ENCODE measurements at regions not wholly inside any gene's neighbourhood (a gene's known extent, or its start where the extent isn't known, plus 50 kb on each side); places are given as distances from the start of the nearest gene placed in this dataset.
A peak's percentile ranks its signal among the peaks of the same experiment; 100 is the strongest.

GRCh38 chr12:29053567-29053966 is 95.5 kb upstream of the FAR2 start:
- Histone ChIP-seq H3K27me3 (ENCODE audit: control insufficient read depth, insufficient read depth, low read length) (peaks cover 10% of the 10 kb centered on the region), H3K9me3 (ENCODE audit: control insufficient read depth in 2 of 2, low read length in 2 of 2) (no peaks in the 10 kb centered on the region), H3K27ac (ENCODE audit: insufficient read depth, low read length, poor library complexity, severe bottlenecking) (no peak overlapping the region), H3K4me3 (ENCODE audit: low read depth, low read length) (no peak overlapping the region), H3K36me3 (ENCODE audit: control insufficient read depth, insufficient read depth, low read length) (no peaks in the 10 kb centered on the region), H3K4me1 (ENCODE audit: control insufficient read depth, insufficient read depth, low read length, poor library complexity, severe bottlenecking) (no peaks in the 10 kb centered on the region)
- H3K9me3 Mint-ChIP-seq, result peaks cover 0 to 5% (median 2%) of the 10 kb centered on the region in 7 donors
- H3K4me1 Mint-ChIP-seq, result no peaks in the 10 kb centered on the region
- no peak overlapping the region for H3K4me3 Mint-ChIP-seq
- H3K27ac Mint-ChIP-seq, result no peak overlapping the region
- no peak for ATAC-seq (ENCODE audit: low read depth in 2 of 2)
- no peak for DNase-seq
- no peaks in the 10 kb centered on the region for H3K36me3 Mint-ChIP-seq
- peaks cover 47% of the 10 kb centered on the region for H3K27me3 Mint-ChIP-seq

GRCh38 chr12:29054858-29055663 is 94.0 kb upstream of the FAR2 start:
- no peaks in the 10 kb centered on the region for H3K36me3 ChIP-seq (ENCODE audit: control insufficient read depth, insufficient read depth, low read length)
- no peaks in the 10 kb centered on the region for H3K9me3 ChIP-seq (ENCODE audit: control insufficient read depth in 2 of 2, low read length in 2 of 2)
- H3K9me3 Mint-ChIP-seq, result peaks cover 0 to 5% (median 2%) of the 10 kb centered on the region in 7 donors
- peaks cover 42% of the 10 kb centered on the region for H3K27me3 Mint-ChIP-seq
- H3K27ac ChIP-seq (ENCODE audit: insufficient read depth, low read length, poor library complexity, severe bottlenecking), result no peak overlapping the region
- no peak overlapping the region for H3K4me3 ChIP-seq (ENCODE audit: low read depth, low read length)
- no peak overlapping the region for H3K4me3 Mint-ChIP-seq
- no peak overlapping the region for H3K27ac Mint-ChIP-seq
- DNase-seq (no peak), ATAC-seq (ENCODE audit: low read depth in 2 of 2) (no peak)
- H3K4me1 Mint-ChIP-seq, result no peaks in the 10 kb centered on the region
- H3K36me3 Mint-ChIP-seq, result no peaks in the 10 kb centered on the region
- H3K4me1 ChIP-seq (ENCODE audit: control insufficient read depth, insufficient read depth, low read length, poor library complexity, severe bottlenecking), result no peaks in the 10 kb centered on the region
- H3K27me3 ChIP-seq (ENCODE audit: control insufficient read depth, insufficient read depth, low read length), result peaks cover 5% of the 10 kb centered on the region

DNA sequence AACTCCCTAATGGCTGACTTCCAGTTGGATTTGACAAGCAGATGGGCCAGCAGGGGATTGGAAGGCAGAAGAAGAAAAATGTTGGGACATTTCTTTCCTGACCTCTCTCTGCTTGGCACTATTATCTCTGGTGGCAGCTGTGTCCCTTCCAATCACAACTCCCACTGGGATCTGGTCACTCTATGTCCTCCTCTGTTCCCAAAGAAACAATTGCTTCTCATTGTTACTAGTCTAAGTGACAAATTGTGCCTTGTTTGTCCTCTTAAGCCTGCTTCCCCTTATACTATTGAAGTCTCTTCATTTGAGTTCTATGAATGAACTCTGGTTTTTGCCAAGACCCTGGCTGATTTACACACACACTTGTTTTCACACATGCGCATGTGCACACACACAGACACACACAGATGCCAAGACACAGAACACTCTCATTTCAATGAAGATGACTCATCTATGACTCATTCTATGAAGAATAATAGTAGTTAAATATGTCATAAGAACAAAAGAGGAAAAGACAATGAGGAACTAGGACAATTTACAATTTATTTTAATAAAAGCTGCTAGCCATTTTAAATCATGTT is 83.0 kb upstream of the FAR2 start:
- ATAC-seq (ENCODE audit: low read depth in 2 of 2), result peak; percentile 37 to 48
- H3K4me1 Mint-ChIP-seq, result no peaks in the 10 kb centered on the region
- no peaks in the 10 kb centered on the region for H3K4me1 ChIP-seq (ENCODE audit: control insufficient read depth, insufficient read depth, low read length, poor library complexity, severe bottlenecking)
- peaks cover 10% of the 10 kb centered on the region for H3K27me3 ChIP-seq (ENCODE audit: control insufficient read depth, insufficient read depth, low read length)
- H3K36me3 ChIP-seq (ENCODE audit: control insufficient read depth, insufficient read depth, low read length), result no peaks in the 10 kb centered on the region
- H3K27ac ChIP-seq (ENCODE audit: insufficient read depth, low read length, poor library complexity, severe bottlenecking), result no peak overlapping the region
- H3K9me3 Mint-ChIP-seq, result peaks cover 0 to 6% (median 3%) of the 10 kb centered on the region in 7 donors
- no peak overlapping the region for H3K4me3 Mint-ChIP-seq
- peaks cover 21% of the 10 kb centered on the region for H3K27me3 Mint-ChIP-seq
- no peaks in the 10 kb centered on the region for H3K36me3 Mint-ChIP-seq
- no peak overlapping the region for H3K27ac Mint-ChIP-seq
- peaks cover 0 to 3% of the 10 kb centered on the region in 2 experiments for H3K9me3 ChIP-seq (ENCODE audit: control insufficient read depth in 2 of 2, low read length in 2 of 2)
- no peak overlapping the region for H3K4me3 ChIP-seq (ENCODE audit: low read depth, low read length)
- peak in 1 of 3 donors; percentile 29 for DNase-seq

DNA sequence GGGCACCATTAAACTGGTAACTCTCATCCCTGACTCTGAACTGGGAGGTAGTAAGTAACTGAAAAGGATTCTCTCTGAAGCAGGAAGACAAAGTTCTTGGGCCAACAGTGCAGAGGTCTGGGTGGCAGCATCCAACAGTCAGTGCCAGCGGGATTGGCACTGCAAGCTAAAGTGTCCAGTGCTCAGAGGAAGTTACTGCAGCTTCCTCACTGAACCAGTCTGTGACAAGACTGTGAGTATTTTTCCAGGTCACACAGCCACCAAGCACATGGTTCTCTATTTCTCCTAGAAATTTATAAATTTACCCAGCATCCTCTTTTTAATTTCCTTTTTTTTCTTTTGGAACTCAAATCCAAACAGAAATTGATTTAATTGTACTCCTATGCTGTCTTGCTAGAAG is 81.6 kb upstream of the FAR2 start:
- peaks cover 22% of the 10 kb centered on the region for H3K27me3 Mint-ChIP-seq
- DNase-seq, result no peak
- H3K36me3 Mint-ChIP-seq, result no peaks in the 10 kb centered on the region

GRCh38 chr12:29070309-29070708 is 78.8 kb upstream of the FAR2 start:
- Mint-ChIP-seq H3K4me1 (peaks cover 0 to 4% (median 0%) of the 10 kb centered on the region in 4 donors), H3K36me3 (no peaks in the 10 kb centered on the region), H3K27ac (no peak overlapping the region), H3K9me3 (no peaks in the 10 kb centered on the region), H3K27me3 (peaks cover 33% of the 10 kb centered on the region), H3K4me3 (no peak overlapping the region)
- H3K4me1 ChIP-seq (ENCODE audit: control insufficient read depth, insufficient read depth, low read length, poor library complexity, severe bottlenecking), result no peaks in the 10 kb centered on the region
- H3K4me3 ChIP-seq (ENCODE audit: low read depth, low read length), result no peak overlapping the region
- no peaks in the 10 kb centered on the region for H3K9me3 ChIP-seq (ENCODE audit: control insufficient read depth in 2 of 2, low read length in 2 of 2)
- no peaks in the 10 kb centered on the region for H3K36me3 ChIP-seq (ENCODE audit: control insufficient read depth, insufficient read depth, low read length)
- no peak overlapping the region for H3K27ac ChIP-seq (ENCODE audit: insufficient read depth, low read length, poor library complexity, severe bottlenecking)
- peaks cover 3% of the 10 kb centered on the region for H3K27me3 ChIP-seq (ENCODE audit: control insufficient read depth, insufficient read depth, low read length)
- DNase-seq, result no peak
- ATAC-seq (ENCODE audit: low read depth in 2 of 2), result no peak

More for the DNA sequence above, 81.6 kb upstream of the FAR2 start:
- no peak overlapping the region for H3K4me3 Mint-ChIP-seq
- H3K36me3 ChIP-seq (ENCODE audit: control insufficient read depth, insufficient read depth, low read length), result no peaks in the 10 kb centered on the region
- peak overlapping the region in 1 of 3 donors; percentile 70 for H3K27ac Mint-ChIP-seq
- no peaks in the 10 kb centered on the region for H3K4me1 Mint-ChIP-seq
- no peak overlapping the region for H3K4me3 ChIP-seq (ENCODE audit: low read depth, low read length)
- ATAC-seq (ENCODE audit: low read depth in 2 of 2), result no peak
- no peaks in the 10 kb centered on the region for H3K4me1 ChIP-seq (ENCODE audit: control insufficient read depth, insufficient read depth, low read length, poor library complexity, severe bottlenecking)
- H3K9me3 Mint-ChIP-seq, result no peaks in the 10 kb centered on the region
- H3K9me3 ChIP-seq (ENCODE audit: control insufficient read depth in 2 of 2, low read length in 2 of 2), result no peaks in the 10 kb centered on the region
- H3K27me3 ChIP-seq (ENCODE audit: control insufficient read depth, insufficient read depth, low read length), result peaks cover 5% of the 10 kb centered on the region
- no peak overlapping the region for H3K27ac ChIP-seq (ENCODE audit: insufficient read depth, low read length, poor library complexity, severe bottlenecking)

- Mint-ChIP-seq H3K27ac (no peak overlapping the region), H3K27me3 (peaks cover 37% of the 10 kb centered on the region), H3K36me3 (no peaks in the 10 kb centered on the region), H3K4me1 (peaks cover 0 to 4% (median 0%) of the 10 kb centered on the region in 4 donors), H3K9me3 (no peaks in the 10 kb centered on the region), H3K4me3 (no peak overlapping the region)
- no peaks in the 10 kb centered on the region for H3K36me3 ChIP-seq (ENCODE audit: control insufficient read depth, insufficient read depth, low read length)
- H3K27ac ChIP-seq (ENCODE audit: insufficient read depth, low read length, poor library complexity, severe bottlenecking), result no peak overlapping the region
- no peaks in the 10 kb centered on the region for H3K9me3 ChIP-seq (ENCODE audit: control insufficient read depth in 2 of 2, low read length in 2 of 2)
- no peak for ATAC-seq (ENCODE audit: low read depth in 2 of 2)
- no peak for DNase-seq
- peaks cover 3% of the 10 kb centered on the region for H3K27me3 ChIP-seq (ENCODE audit: control insufficient read depth, insufficient read depth, low read length)
- H3K4me1 ChIP-seq (ENCODE audit: control insufficient read depth, insufficient read depth, low read length, poor library complexity, severe bottlenecking), result no peaks in the 10 kb centered on the region
- H3K4me3 ChIP-seq (ENCODE audit: low read depth, low read length), result no peak overlapping the region
Measured at GRCh38 chr12:29071099-29071498, 78.0 kb upstream of the FAR2 start.

- Histone ChIP-seq H3K27ac (ENCODE audit: insufficient read depth, low read length, poor library complexity, severe bottlenecking) (no peak overlapping the region), H3K9me3 (ENCODE audit: control insufficient read depth in 2 of 2, low read length in 2 of 2) (no peaks in the 10 kb centered on the region), H3K27me3 (ENCODE audit: control insufficient read depth, insufficient read depth, low read length) (peaks cover 3% of the 10 kb centered on the region), H3K36me3 (ENCODE audit: control insufficient read depth, insufficient read depth, low read length) (no peaks in the 10 kb centered on the region), H3K4me1 (ENCODE audit: control insufficient read depth, insufficient read depth, low read length, poor library complexity, severe bottlenecking) (no peaks in the 10 kb centered on the region), H3K4me3 (ENCODE audit: low read depth, low read length) (no peak overlapping the region)
- H3K27me3 Mint-ChIP-seq, result peaks cover 37% of the 10 kb centered on the region
- no peaks in the 10 kb centered on the region for H3K36me3 Mint-ChIP-seq
- peaks cover 0 to 4% (median 0%) of the 10 kb centered on the region in 4 donors for H3K4me1 Mint-ChIP-seq
- DNase-seq, result no peak
- no peak for ATAC-seq (ENCODE audit: low read depth in 2 of 2)
- H3K4me3 Mint-ChIP-seq, result no peak overlapping the region
- H3K27ac Mint-ChIP-seq, result no peak overlapping the region
- H3K9me3 Mint-ChIP-seq, result no peaks in the 10 kb centered on the region
Measured at GRCh38 chr12:29072631-29073030, 76.4 kb upstream of the FAR2 start.

All from CD4-positive, CD25-positive, alpha-beta regulatory T cell (primary cell).